ENCODE measurements at regions not wholly inside any gene's neighbourhood (a gene's known extent, or its start where the extent isn't known, plus 50 kb on each side); places are given as distances from the start of the nearest gene placed in this dataset.

DNA sequence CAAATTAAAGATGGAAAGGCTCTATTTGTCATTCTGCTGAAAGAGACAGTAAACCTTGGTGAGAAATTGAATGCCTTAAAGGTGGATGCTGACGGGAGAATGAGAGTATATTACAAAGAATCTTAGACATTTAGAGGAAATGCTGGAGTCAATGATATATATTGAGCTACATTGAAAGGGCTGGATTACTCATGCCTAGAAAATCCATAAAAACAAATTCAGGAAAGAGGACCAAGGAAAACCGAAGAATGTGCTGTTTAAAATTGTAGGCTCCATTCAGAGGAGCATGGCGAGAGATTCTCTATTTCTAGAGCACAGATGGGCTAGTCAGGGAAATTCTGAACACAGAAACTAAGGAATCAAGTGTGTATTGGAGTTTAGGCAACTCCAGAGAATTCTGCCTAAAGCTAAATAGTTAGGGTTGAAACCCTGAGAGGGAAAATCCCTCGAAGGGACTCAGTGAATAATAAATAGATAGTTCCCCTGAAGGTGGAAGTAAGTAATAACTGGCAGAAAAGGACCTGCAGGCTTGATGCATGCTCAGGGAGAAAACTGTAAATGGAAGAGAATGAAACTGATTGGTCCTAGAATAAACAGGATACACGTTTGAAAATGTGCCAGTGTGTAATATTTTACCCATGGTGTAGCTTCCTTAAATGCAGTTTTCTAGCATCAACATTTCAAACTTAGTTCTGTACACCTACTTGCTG is 1532.4 kb upstream of the TENM3 start:
- DNase-seq: no peak

DNA sequence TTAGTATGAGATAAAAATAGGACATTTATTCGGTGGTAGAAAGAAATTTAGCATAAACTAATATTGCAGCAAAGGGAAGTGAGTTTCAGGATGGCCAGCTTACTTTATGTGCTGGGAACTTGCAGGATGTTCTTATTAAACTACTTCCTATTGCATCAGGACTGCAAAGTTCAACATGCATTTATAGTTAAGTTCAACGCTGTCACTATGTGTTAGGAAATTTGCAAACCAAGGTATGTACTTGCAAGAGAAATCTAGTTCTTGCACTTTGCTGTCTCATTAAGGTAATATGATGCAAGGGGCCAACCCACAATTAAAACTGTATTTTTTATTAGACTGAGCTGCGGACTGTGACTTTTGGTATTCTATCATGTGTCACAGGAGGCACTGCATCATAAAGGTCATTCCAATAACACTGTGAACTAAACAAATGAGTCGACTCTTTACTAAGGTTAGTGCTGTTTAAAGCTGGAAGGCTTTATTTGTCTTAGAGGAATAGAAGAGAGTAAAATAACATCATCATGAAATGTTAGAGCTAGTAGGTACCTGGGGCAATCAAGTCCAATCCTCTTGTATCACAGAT is 1525.7 kb upstream of the TENM3 start:
- DNase-seq: no peak

DNA sequence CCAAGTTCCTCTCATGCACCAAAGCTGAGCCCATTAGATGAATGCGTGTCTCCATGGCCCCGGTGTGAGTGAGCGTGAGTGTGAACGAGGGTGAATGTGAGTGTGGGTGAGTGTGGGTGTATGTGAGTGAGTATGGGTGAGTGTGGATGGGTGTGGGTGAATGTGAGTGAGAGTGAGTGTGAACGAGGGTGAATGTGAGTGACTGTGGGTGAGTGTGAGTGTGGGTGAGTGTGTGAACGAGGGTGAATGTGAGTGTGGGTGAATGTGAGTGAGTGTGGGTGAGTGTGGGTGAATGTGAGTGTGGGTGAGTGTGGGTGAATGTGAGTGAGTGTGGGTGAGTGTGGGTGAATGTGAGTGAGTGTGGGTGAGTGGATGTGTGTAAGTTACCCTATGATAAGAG is 1521.8 kb upstream of the TENM3 start:
- no peak for DNase-seq

DNA sequence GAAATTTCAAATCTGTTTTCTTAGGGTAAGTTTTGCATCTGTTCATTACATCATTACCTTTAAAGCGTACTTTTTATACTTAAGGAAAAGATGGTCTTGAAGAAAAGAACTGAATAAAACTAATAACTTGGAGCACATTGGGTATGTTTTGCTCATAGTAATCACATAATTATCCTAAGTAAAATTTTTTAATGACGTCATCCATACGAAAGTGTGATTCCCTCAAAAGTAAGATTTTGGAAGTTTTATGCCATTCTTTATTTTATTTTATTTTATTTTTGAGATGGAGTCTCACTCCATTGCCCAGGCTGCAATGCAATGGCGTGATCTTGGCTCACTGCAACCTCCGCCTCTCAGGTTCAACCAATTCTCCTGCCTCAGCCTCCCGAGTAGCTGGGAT is 1516.6 kb upstream of the TENM3 start:
- DNase-seq: no peak

DNA sequence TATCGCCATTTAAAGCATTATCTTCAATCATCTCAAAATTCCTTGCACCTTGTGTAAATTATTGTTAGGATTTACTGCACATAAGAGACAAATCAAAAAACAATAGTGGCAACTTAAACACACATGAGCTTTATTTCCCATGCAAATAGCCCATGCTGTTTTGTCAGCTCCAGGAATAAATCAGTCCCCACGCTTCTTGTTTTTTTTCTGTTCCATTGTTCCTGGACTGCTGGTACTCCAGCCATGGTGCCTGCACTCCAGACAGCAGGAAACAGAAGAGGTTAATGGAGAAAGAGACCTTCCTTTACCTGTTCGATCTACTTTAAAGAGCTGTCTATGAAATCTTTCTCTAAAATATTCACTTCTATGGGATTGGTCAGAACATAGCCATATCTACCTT is 1515.7 kb upstream of the TENM3 start:
- DNase-seq: no peak

DNA sequence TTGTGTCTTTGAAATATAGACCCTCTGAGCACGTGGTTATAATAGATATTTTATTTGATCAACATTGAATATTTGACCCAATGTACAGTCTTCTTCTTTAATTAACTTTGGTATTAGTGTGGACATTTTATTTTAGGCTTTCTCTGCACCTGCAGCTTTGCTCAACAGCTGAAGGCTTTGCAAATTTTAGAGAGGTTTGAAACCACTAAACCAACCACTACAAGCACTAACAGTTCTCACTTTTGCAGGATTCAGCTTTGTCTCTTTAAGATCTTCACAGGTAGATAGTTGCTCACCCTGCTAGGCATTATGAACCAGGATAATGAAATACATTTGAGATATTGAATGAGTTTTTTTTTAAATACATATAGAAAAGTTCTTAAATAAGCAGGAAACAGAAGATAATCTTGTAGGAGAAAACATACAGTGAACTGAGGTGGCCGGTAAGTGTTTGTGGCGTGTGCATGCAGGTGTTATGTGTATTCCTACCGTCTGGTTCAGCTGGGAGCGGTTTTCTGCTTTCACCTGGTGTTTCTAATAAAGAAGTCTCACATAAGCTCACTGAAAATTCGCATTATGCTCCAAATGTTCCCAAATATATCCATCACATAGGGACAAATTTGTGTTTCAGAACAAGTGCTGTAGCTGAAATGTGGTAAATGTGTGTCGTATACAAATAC is 1508.3 kb upstream of the TENM3 start:
- no peak for DNase-seq

DNA sequence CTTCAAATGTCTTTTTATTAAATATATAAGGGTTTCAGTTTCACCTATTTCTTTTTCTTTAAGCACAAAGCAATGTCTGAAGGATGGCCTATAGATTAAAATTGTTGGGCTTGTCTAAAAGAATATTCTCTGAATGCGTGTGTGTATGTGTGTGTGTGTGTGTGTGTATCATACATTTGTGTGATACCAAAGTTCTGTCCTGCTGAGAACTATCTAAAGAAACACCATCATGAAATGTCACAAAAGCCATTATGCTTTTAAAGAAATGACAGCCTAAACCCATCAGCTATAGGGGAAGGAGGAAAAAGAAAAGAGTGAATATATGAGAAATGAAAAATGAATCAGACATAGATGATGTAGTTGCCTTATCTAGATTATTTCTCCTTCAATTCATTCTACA is 1501.5 kb upstream of the TENM3 start:
- no peak for DNase-seq

DNA sequence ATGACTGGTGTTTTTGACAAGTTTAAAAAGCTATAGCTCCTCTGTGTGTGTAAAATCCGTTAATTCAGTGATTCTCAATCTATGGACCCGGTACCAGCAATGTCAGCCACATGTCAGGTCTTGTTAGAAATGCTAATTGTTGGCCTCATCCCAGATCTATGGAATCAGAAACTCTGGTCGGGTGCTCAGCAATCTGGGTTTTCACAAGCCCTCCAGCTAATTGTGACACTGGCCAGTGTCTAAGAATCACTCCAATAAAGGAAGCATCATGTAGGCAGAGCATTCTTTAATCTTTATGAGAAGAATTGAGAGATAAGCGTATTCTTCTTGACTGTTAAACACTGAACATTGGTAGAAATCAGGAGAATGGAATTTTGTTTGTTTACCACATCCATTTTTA is 1498.2 kb upstream of the TENM3 start:
- no peak for DNase-seq

DNA sequence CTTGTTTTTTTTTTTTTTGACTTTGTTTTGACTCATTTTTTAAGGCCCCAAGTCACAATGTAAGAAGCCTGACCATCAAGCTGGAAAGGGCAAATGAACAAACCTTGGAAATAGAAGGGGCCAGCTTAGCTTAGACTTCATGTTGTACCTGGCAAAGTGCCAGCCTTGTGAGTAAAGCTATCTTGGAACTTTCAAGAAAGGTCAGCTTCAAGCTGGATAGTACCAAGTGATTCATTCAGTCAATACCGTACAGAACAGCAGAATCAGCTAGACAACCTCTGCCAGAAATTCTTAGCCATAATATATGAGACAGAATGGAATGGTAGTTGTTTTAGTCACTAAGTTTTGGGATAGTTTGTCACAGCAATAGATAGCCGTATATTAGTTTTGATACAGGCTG is 1492.2 kb upstream of the TENM3 start:
- DNase-seq: no peak

DNA sequence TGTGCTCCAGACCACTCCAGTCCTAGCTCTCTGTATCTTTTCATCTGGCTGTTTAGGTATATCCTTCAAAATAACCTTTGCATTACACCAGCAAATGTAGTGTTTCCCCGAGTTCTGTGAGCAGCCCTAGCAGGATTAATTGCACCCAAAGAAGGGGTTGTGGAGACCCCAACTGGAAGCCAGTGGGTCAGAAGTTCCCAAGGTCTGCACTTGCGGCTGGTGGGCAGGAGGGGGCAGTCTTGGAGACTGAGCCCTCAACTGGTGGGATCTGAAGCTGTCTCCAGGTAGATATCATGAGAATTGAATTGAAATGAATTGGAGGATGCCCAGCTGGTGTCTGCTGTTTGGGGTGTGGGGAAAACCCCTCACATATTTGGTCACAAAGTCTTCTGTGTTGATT is 1485.3 kb upstream of the TENM3 start:
- DNase-seq: no peak

DNA sequence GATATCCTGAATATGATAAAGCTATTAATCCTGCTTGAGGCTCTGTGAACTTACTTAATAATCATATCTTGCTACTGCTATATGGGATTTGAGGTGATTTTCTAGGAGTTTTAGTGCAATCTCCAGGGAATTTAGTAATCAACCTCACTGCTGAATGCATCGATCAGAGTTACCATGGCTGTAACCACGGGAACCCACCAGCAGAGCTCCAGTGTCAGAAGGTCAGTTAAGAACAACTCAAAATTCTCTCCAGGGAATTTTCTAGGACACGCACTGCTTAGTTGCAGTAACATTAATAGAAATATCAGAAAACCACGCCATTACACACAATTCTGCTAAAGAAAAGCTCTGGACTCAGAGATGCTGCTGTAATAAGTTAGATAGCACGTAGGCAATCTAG is 1477.2 kb upstream of the TENM3 start:
- no peak for DNase-seq

DNA sequence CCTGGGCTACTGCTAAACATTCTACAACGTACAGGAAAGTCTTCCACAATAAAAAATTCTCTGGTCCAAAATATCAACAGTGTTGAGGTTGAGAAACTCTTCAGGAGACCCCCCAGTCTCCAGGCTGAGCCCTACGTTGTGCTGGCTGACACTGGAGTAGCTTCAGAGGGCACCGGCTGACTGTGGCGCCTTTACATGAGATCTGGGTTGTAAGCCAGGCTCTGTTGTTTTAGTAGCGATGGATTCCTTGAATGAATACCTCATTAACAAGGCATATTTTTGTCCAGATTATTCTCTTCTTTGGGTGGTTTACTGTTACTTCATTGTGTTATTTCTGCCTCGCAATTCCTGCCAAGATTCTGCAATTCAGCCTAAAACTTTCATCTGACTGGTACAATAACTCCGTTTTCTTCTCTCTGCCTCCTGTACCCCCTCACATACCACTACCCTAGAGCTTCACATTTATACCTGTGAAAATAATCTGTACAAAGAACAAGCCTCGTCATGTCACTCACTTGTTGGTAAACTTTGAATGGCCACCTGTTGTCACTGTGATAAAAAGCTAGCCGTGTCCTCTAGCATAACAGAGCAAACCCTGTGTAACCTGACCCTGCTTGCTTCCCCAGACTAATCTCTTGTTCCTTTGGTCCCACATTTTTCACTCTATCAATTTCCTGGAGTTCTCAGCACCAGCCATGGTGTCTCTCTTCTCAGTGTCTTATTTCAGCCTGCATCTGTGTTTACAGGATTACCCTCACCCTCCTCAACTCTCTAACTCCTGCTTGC is 1476.1 kb upstream of the TENM3 start:
- DNase-seq: no peak

DNA sequence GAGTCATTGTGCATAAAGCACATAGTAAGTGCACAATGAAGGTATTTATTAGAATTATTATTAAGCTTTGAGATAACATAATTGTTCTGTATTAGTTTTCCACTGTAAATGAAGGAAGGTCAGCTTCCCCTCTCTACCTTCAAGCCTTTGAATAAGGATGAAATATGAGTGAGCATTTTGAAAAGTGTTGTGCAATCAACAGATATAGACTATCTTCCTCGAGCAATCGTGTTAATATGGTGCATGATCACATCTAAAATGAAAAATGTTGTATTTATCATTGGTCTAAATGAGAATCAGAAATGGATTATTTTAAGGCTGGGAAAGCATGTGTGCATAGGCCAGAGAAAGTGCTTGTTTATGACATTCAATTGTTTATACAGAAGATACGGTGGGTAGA is 1474.6 kb upstream of the TENM3 start:
- no peak for DNase-seq

DNA sequence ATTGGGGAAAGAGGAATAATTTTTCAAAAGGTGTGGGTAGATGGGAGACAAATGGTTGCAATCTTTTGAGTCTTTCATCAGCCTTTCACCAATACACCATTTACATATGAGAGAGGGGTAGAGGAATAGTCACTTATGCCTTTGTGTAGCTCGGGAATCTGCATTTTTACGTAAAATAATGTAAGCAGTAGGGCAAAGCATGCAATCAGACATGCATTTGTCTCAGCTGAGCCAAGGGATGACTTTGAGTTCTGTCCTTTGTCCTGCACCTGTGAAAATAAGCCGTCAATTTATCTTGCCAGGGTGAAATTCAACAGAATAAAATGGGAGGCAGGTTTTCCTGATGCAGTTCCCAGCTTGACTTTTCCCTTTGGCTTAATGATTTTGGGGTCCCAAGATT is 1473.4 kb upstream of the TENM3 start:
- no peak for DNase-seq

DNA sequence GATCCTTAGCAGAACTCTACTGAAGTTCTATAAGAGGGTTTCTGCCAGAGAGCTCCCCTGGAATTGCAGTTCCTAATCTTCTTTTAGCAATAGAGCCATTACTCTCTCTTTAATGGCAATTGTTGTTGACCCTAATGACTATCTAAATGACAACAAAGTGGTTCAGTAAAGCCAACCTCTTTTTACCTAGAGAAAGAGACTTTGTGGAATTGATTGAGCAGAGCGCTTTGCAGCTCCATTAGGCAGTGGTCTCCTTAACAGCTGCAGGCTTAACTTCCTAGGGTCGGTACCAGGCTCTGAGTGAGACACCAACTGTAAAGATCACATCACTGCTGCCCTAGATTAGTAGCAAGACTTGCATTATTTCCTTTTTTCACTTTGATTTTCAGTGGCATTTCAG is 1472.9 kb upstream of the TENM3 start:
- no peak for DNase-seq

DNA sequence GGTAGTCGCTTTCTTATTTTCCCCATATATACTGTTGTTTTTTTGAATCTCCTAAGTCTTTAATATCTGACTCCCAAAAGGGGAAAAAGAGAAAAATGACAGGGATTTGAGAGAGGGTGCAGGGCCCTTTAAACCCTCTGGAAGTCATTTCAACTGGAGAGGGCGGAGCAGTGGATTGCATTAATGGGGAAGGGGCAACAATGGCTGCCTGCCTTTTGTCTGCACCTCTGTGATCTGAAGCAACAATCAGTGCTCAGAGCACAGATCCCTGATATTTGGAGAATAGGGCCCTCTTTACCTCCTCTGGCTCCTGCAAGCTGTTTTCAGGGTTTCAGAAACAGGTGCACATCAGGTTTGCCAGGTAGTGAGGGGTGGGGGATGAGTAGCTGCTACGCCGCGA is 1458.3 kb upstream of the TENM3 start:
- no peak for DNase-seq

DNA sequence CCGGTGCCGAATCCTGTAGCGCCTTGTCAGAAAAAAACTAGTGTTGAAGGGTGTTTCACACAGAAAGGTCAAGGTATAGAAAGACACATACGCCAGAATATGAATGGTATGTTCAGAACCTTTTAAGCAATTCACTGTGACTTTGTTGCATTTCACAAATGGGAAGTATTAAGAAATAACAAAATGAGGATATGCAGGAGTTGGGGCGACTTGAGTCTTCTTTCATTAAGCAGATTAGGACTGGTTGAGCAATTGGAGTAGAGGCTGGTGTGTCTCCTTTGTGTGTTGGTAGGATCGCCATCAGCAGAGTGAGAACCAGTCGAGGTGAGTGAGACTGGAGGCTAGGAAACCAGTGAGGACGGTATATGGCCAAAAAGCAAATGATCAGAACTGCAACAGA is 1454.5 kb upstream of the TENM3 start:
- no peak for DNase-seq

DNA sequence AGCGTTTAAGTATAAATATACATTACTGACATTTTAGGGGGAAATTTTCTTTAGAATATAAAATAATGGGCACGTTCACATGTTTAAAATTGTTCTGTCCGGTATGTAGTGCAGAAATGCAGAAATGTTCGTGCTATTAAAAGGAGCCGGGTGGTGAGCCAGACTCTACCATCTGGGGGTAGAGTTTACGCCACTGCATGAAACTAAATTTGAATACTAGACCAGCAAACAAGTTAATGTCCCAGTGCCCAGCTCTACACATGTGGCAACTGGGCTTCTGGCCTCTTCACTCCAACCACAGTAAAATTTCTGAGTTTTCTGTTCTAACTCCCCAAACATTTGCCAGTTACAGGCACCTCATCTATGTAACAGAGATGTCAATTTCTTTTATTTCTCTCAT is 1453.3 kb upstream of the TENM3 start:
- DNase-seq: no peak

DNA sequence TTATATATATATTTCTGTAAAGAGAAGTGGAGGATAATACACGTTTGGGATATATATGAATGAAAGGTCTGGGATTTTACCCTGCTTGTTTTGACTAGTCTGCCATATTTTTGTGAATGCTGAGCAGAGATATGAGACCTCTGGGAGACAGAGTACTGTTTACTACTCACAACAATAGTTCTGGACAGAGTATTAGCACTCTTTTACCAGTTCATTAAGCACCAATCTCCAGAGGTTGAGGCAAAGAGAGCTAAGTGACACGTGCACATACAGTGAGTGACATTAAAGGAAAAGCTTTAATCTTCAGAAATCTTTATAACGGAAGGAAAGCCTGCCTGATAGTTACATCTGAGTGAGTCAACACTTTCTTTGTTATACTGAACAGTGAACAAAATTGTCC is 1452.7 kb upstream of the TENM3 start:
- no peak for DNase-seq

DNA sequence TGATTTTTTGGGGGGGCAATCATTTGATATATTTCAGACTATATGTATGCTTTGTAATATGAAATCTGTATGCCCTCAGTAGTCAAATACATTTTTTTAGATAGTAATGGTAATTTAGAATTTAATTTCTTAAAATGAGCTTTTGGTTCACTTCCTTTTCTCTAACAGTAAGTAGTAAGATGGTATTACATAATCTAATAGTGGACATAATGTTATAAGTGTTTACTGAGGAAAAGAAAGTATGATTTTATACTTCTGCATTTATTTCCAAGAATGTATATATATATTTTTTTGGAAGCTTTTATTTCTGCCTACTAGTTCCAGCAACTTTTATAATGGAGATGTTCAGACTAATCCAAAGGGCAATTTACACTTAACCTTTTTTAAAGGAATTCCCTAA is 1450.7 kb upstream of the TENM3 start:
- DNase-seq: no peak

DNA sequence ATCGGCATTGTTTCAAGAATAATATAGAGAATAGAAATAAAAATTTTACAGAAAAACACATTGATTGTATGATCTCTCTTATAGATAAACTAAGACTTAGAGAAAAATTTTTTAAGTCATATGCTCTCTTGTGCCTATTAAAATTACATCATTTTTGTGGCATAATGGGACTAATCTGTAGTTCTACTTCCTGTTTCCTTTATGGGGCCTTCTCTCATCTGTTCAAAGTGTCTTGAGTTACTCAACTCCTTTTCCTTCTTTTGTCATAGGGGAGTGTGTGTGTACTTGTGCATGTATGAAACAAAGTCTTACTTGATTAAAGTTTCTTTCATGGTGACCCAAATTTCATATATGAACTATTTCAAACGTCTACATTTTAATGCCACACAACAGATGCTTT is 1448.9 kb upstream of the TENM3 start:
- DNase-seq: no peak

DNA sequence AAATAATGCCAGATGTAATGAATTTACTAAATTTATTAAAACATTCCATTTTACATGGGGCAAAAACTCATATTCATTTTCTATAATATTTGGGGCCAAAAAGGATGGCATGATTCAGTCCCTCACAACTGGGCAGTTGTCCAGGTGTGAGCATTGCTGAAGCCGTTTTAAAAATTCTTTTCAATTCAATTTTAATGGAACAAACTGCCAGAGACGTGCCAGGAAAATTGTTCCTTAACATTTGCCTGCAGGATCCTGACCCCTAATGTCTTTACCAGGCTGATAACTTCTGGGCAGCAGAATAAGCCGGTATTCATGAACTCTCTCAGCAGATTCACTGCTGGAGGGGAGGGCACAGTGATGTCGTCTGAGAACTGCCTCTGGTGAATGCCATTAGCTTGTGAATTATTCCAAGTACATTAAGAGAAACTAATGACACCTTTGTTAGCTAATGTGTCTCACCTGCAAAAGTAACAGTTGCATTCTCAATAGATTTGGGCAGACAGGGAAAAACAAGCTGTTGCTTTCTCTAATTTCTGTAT is 1445.1 kb upstream of the TENM3 start:
- DNase-seq: no peak

DNA sequence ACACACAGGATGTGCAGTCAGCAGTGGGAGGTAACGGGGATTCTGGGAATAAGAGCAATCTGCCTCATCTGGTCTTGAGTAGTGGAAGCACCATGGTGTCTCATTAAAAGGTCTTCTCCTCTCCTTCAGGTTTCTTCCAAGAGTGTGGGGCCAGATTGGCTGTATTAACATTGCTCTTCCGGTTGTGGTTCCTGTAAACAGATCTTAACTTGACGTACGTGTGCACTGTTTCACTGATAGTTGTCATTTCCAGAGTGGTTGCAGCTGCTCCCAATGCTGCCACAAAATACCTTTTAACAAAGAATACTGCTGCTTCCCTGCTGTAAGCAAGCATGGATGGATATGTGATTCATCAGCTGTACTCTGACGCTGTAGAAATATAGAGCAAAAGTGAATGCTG is 1443.4 kb upstream of the TENM3 start:
- no peak for DNase-seq

DNA sequence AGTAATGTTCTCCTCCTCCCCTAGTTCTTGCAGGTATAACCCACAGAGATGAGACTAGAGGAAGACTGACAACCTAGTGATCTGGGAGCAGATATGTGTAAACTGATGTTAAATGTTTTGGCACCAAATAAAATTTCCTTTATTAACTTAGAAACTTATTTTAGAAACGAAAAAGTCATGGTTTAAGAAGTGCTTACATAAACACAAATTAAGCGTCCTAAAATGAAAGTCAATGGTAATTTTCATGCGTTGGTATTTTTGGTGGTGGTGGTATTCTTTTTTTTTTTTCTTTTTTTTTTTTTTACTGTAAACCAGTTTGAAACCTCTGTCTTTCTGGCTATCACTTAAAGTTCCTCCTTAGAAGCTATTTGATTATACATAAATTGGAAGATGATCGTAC is 1438.1 kb upstream of the TENM3 start:
- DNase-seq: no peak

Measured in activated gamma-delta T cell treated with Interleukin-2 at 50 U/mL for 16 hours (primary cell).